Transverse colon (tissue), 4 donors: ENCODE measurements at regions not wholly inside any gene's neighbourhood (a gene's known extent, or its start where the extent isn't known, plus 50 kb on each side); places are given as distances from the start of the nearest gene placed in this dataset.
A peak's percentile ranks its signal among the peaks of the same experiment; 100 is the strongest.

Experiments
- DNase-seq: peaks from one replicate; pipeline ENCODE4 v3.0.0-alpha.2; 2019
- H3K27ac ChIP-seq, 4 donors: fragments of 200-600 bp; sonication (generic); 2 replicates each; pipeline ENCODE4 v1.5.1; 2016 to 2018; ENCODE audit warnings: inconsistent platforms in 4 of 4
- H3K27me3 ChIP-seq: fragments of 200-600 bp; sonication (generic); 2 replicates; pipeline ENCODE4 v1.5.1; 2017; ENCODE audit warnings: inconsistent platforms
- H3K36me3 ChIP-seq, 4 donors: fragments of 200-600 bp; sonication (generic); 2 replicates each; pipeline ENCODE4 v1.5.1; 2017 to 2019; ENCODE audit warnings: inconsistent platforms in 4 of 4
- H3K4me1 ChIP-seq, 4 donors: fragments of 200-600 bp; sonication (generic); 2 replicates each; pipeline ENCODE4 v1.5.1; 2017 to 2020; ENCODE audit warnings: inconsistent platforms in 4 of 4
- H3K4me3 ChIP-seq, 4 donors: fragments of 200-600 bp; sonication (generic); 1 replicate in 1 of 4; 2 replicates in 3 of 4; pipeline versions ENCODE4 v1.5.1 to v1.6.1; 2017 to 2019; ENCODE audit warnings: inconsistent platforms in 4 of 4
- H3K9me3 ChIP-seq, 2 donors: fragments of 200-600 bp; sonication (generic); 2 replicates each; pipeline ENCODE4 v1.5.1; 2017 to 2019; ENCODE audit warnings: inconsistent platforms in 2 of 2
- EP300 ChIP-seq: sonication (generic); formaldehyde crosslinking; IDR thresholded peaks from one replicate; pipeline ENCODE4 v1.6.1; 2017; ENCODE audit warnings: antibody characterized with exemption, low read depth
- POLR2A ChIP-seq: fragments of 450-650 bp; IDR thresholded peaks from one replicate; pipeline ENCODE4 v1.6.1; 2016; ENCODE audit warnings: antibody characterized with exemption, mild to moderate bottlenecking, moderate library complexity
- POLR2AphosphoS5 ChIP-seq, 3 donors: sonication (generic); formaldehyde crosslinking; IDR thresholded peaks; one replicate each; pipeline ENCODE4 v1.6.1; 2016; ENCODE audit warnings: antibody characterized with exemption in 3 of 3
- WGBS, 2 donors: methylation state at CpG; one replicate each; pipeline ENCODE4 v1.1.5; 2018; ENCODE audit warnings: low coverage in 1 of 2; 5-methylcytosine and 5-hydroxymethylcytosine counted together
- in situ Hi-C, 4 donors: fragments of 200-750 bp; cut with MboI; loops; one replicate each; pipeline versions ENCODE4 v1.15.0 to v1.15.1; 2017; ENCODE audit warnings: low sequenced_read_pairs in 3 of 4, low pct_ligation_motif_present in 1 of 4, low pct_unique_long_range_greater_than_20kb in 1 of 4
- intact Hi-C: fragments of 100-400 bp; cut with DNase I; formaldehyde crosslinking; loops from one replicate; pipeline ENCODE4 v1.15.1; 2023; ENCODE audit warnings: low total_unique reads
- TF ChIP-seq, protein P1 (sequence below), 5 experiments: fragments of 200-600 bp in 3 of 5; fragments of 450-650 bp in 2 of 5; sonication (generic) in 3 of 5; IDR thresholded peaks; 1 replicate in 2 of 5; 2 replicates in 3 of 5; pipeline ENCODE4 v1.5.1; 2016 to 2017; ENCODE audit warnings: antibody characterized with exemption in 5 of 5, inconsistent platforms in 3 of 5, mild to moderate bottlenecking in 2 of 5, moderate library complexity in 1 of 5

- peaks cover 0 to 4% (median 0%) of the 10 kb centered on the region in 4 donors for H3K4me1 ChIP-seq
- in situ Hi-C loops (loop anchor here in 3 of 4 donors (25.0 kb wide), 1 partner anchor 749 kb away; no protein-coding TSS in a partner anchor), intact Hi-C loops (no loop called here)
- no peaks in the 10 kb centered on the region for H3K27me3 ChIP-seq
- TF ChIP-seq EP300, result no peak
- no peak for TF ChIP-seq POLR2AphosphoS5 (IDR thresholded peaks at IDR 0.05)
- TF ChIP-seq POLR2A, result no peak
- TF ChIP-seq, protein P1, sequence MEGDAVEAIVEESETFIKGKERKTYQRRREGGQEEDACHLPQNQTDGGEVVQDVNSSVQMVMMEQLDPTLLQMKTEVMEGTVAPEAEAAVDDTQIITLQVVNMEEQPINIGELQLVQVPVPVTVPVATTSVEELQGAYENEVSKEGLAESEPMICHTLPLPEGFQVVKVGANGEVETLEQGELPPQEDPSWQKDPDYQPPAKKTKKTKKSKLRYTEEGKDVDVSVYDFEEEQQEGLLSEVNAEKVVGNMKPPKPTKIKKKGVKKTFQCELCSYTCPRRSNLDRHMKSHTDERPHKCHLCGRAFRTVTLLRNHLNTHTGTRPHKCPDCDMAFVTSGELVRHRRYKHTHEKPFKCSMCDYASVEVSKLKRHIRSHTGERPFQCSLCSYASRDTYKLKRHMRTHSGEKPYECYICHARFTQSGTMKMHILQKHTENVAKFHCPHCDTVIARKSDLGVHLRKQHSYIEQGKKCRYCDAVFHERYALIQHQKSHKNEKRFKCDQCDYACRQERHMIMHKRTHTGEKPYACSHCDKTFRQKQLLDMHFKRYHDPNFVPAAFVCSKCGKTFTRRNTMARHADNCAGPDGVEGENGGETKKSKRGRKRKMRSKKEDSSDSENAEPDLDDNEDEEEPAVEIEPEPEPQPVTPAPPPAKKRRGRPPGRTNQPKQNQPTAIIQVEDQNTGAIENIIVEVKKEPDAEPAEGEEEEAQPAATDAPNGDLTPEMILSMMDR (IDR thresholded peaks at IDR 0.05), result no peak
- no peaks in the 10 kb centered on the region for H3K9me3 ChIP-seq
- H3K36me3 ChIP-seq, result no peaks in the 10 kb centered on the region
- no peak overlapping the region for H3K27ac ChIP-seq
- no peak overlapping the region for H3K4me3 ChIP-seq
- WGBS, 2 donors, result 70 to 76% methylated on average over 2 of the region's 2 CpGs
- no peak for DNase-seq
Observed at GRCh38 chr13:39938596-39938995, 283.1 kb downstream of the COG6 start.

GRCh38 chr13:39941236-39941635 lies 285.8 kb downstream of the COG6 start:
- in situ Hi-C loops (loop anchor here in 3 of 4 donors (25.0 kb wide), 1 partner anchor 746 kb away; no protein-coding TSS in a partner anchor), intact Hi-C loops (loop anchor here (5.0 kb wide), 1 partner anchor 264 kb away; no protein-coding TSS in a partner anchor)
- Histone ChIP-seq H3K4me3 (no peak overlapping the region), H3K36me3 (no peaks in the 10 kb centered on the region), H3K9me3 (no peaks in the 10 kb centered on the region), H3K27me3 (no peaks in the 10 kb centered on the region), H3K4me1 (peaks cover 0 to 4% (median 0%) of the 10 kb centered on the region in 4 donors), H3K27ac (no peak overlapping the region)
- DNase-seq, result no peak
- no peak for TF ChIP-seq EP300
- TF ChIP-seq POLR2A, result no peak
- TF ChIP-seq, protein P1 (IDR thresholded peaks at IDR 0.05), result no peak
- TF ChIP-seq POLR2AphosphoS5 (IDR thresholded peaks at IDR 0.05), result no peak
- 86 to 92% methylated on average over 4 to 5 of the region's 5 CpGs for WGBS, 2 donors

DNA sequence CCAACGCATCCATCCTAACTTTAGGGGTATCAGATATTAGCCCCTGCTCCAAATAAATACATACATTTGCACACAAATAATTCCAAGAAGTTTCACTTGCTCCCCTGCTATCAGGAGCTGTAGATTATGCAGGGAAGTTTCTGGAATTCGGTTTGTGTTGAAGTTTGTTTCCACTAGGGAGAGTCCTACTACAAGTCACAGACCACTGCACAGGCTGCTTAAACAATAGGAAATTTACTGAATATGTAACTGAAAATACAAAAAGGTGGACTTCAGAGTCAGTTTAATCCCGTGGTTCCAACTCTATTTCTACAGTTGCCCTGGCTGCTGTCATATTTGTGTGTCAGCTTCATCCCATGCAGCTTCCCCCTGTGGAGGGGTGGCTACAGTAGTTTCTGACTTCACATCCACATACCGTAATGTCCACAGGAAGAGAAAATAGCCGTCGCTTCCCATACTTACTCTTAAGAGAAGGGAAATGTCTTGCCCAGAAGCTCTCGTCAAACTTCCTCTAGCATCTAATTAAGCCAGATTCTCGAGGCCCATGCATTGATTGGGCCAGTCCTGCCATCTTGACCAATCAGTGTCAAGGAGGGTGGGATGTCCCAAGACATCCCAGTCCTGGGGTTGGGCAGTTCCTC lies 286.6 kb downstream of the COG6 start:
- in situ Hi-C loops (loop anchor here in 3 of 4 donors (25.0 kb wide), 1 partner anchor 745 kb away; no protein-coding TSS in a partner anchor), intact Hi-C loops (loop anchor here (5.0 kb wide), 1 partner anchor 265 kb away; no protein-coding TSS in a partner anchor)
- WGBS, 2 donors, result 49 to 82% methylated on average over 5 to 8 of the region's 8 CpGs
- TF ChIP-seq EP300, result no peak
- no peak for TF ChIP-seq POLR2AphosphoS5 (IDR thresholded peaks at IDR 0.05)
- TF ChIP-seq POLR2A, result no peak
- TF ChIP-seq, protein P1 (IDR thresholded peaks at IDR 0.05), result no peak
- no peak overlapping the region for H3K4me3 ChIP-seq
- no peak overlapping the region for H3K27ac ChIP-seq
- H3K27me3 ChIP-seq, result no peaks in the 10 kb centered on the region
- H3K4me1 ChIP-seq, result peaks cover 0 to 4% (median 0%) of the 10 kb centered on the region in 4 donors
- no peak for DNase-seq
- H3K36me3 ChIP-seq, result no peaks in the 10 kb centered on the region
- H3K9me3 ChIP-seq, result no peaks in the 10 kb centered on the region

DNA sequence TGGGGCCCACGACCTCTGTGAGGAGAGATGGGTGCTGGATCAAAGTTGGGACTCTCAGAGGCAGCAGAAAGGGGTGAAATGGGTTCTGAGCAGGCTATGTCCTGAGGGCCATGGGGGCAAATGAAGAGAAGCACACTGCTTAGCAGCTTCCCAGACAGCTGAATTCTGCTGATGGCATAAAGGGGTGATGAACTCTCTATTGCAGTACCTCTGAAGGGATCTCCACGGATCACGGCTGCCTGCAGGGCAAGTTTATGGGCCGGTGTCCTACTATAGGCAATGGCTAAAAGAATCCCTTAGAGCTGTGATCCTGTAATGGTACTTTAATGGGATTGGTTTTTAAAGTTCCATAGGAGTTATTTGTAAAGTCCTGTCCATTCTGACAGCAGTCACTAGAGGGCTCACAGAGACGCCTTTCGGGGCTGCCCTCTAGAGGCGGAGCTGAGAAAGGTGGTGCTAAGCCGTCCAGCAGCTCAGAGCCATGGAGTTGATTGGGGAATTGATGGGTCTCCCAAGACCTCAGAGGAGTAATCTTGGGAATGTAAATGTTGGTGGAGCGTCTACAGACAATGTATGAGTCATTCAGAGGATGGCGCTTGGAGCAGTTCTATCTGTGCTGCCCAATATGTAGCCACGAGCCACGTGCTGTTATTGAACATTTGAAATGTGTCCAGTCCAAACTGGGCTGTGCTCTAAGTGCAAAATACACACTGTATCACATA lies 287.3 kb downstream of the COG6 start:
- TF ChIP-seq POLR2AphosphoS5 (IDR thresholded peaks at IDR 0.05) (no peak), EP300 (no peak)
- TF ChIP-seq, protein P1 (IDR thresholded peaks at IDR 0.05), result peak; percentile 79 to 86 (median 82)
- H3K27ac ChIP-seq, result no peak overlapping the region
- 34 to 45% methylated on average over 8 to 12 of the region's 12 CpGs for WGBS, 2 donors
- no peaks in the 10 kb centered on the region for H3K36me3 ChIP-seq
- intact Hi-C loops (loop anchor here (5.0 kb wide), 1 partner anchor 265 kb away; no protein-coding TSS in a partner anchor), in situ Hi-C loops (loop anchor here in 3 of 4 donors (25.0 kb wide), 1 partner anchor 745 kb away; no protein-coding TSS in a partner anchor)
- peaks cover 0 to 4% (median 0%) of the 10 kb centered on the region in 4 donors for H3K4me1 ChIP-seq
- H3K9me3 ChIP-seq, result no peaks in the 10 kb centered on the region
- DNase-seq, result peak; percentile 69
- H3K4me3 ChIP-seq, result no peak overlapping the region
- no peaks in the 10 kb centered on the region for H3K27me3 ChIP-seq
